Frontal cortex (tissue), 3 donors: ENCODE measurements at regions not wholly inside any gene's neighbourhood (a gene's known extent, or its start where the extent isn't known, plus 50 kb on each side); places are given as distances from the start of the nearest gene placed in this dataset.
"Not testable (repeated sequence)": the region's sequence is repeated elsewhere in the genome, so short reads cannot be mapped to it uniquely, and the experiment has no call there.

Source experiments
- DNase-seq, 2 donors: peaks; one replicate each; pipeline ENCODE4 v3.0.0; 2012; ENCODE audit warnings: low spot score in 2 of 2
- FAIRE-seq: peaks from 2 replicates; lab custom pipeline; 2012; peaks lifted over from hg19 to GRCh38; lab: Jason Lieb, UNC
- donor health status: control.
- donor health status: control.
- donor health status: control.

GRCh38 chrX:38930474-38930873 is 129.2 kb downstream of the MID1IP1 start:
- DNase-seq (no peak), FAIRE-seq (no peak)

- no peak for DNase-seq
- no peak for FAIRE-seq
Measured at GRCh38 chrX:38935561-38935960, 134.3 kb downstream of the MID1IP1 start.

- no peak for FAIRE-seq
- no peak for DNase-seq
Measured at GRCh38 chrX:38937400-38937799, 136.1 kb downstream of the MID1IP1 start.

- no peak for DNase-seq
- no peak for FAIRE-seq
Measured at GRCh38 chrX:38937926-38938325, 136.7 kb downstream of the MID1IP1 start.

GRCh38 chrX:38939067-38939466 is 137.8 kb downstream of the MID1IP1 start:
- no peak for DNase-seq
- FAIRE-seq: no peak

- DNase-seq (no peak), FAIRE-seq (no peak)
Measured at GRCh38 chrX:38940547-38940946, 139.3 kb downstream of the MID1IP1 start.

- DNase-seq: no peak
- no peak for FAIRE-seq
Measured at GRCh38 chrX:38941675-38942074, 140.4 kb downstream of the MID1IP1 start.

GRCh38 chrX:38943120-38943519 is 141.9 kb downstream of the MID1IP1 start:
- FAIRE-seq: no peak

GRCh38 chrX:38948046-38948445 is 146.8 kb downstream of the MID1IP1 start:
- DNase-seq (no peak), FAIRE-seq (no peak)

More at GRCh38 chrX:38943120-38943519, 141.9 kb downstream of the MID1IP1 start:
- DNase-seq: no peak

- DNase-seq: no peak
- no peak for FAIRE-seq
Measured at GRCh38 chrX:38954520-38954919, 153.3 kb downstream of the MID1IP1 start.

GRCh38 chrX:38959736-38960135 is 158.5 kb downstream of the MID1IP1 start:
- DNase-seq (no peak), FAIRE-seq (no peak)

- DNase-seq: no peak
- FAIRE-seq: no peak
Measured at GRCh38 chrX:38960137-38960536, 158.9 kb downstream of the MID1IP1 start.

GRCh38 chrX:38961936-38962335 is 160.7 kb downstream of the MID1IP1 start:
- FAIRE-seq (no peak), DNase-seq (no peak)

- not testable (repeated sequence) for FAIRE-seq, DNase-seq
Measured at GRCh38 chrX:38963244-38963643, 162.0 kb downstream of the MID1IP1 start.

- FAIRE-seq: no peak
- no peak for DNase-seq
Measured at GRCh38 chrX:38965888-38966287, 164.6 kb downstream of the MID1IP1 start.

GRCh38 chrX:38968344-38969216 is 167.3 kb downstream of the MID1IP1 start:
- FAIRE-seq (no peak), DNase-seq (no peak)

GRCh38 chrX:38970074-38970473 is 168.8 kb downstream of the MID1IP1 start:
- DNase-seq (no peak), FAIRE-seq (no peak)

GRCh38 chrX:38970845-38971244 is 169.6 kb downstream of the MID1IP1 start:
- FAIRE-seq: no peak
- DNase-seq: no peak

- no peak for DNase-seq
- no peak for FAIRE-seq
Measured at GRCh38 chrX:38973322-38973721, 172.1 kb downstream of the MID1IP1 start.

- DNase-seq: no peak
Measured at GRCh38 chrX:38974542-38974941, 173.3 kb downstream of the MID1IP1 start.

GRCh38 chrX:38975368-38975942 is 174.2 kb downstream of the MID1IP1 start:
- no peak for FAIRE-seq

More at GRCh38 chrX:38974542-38974941, 173.3 kb downstream of the MID1IP1 start:
- FAIRE-seq: no peak

More at GRCh38 chrX:38975368-38975942, 174.2 kb downstream of the MID1IP1 start:
- no peak for DNase-seq
